Sigmoid colon (tissue), 4 donors: ENCODE measurements at regions not wholly inside any gene's neighbourhood (a gene's known extent, or its start where the extent isn't known, plus 50 kb on each side); places are given as distances from the start of the nearest gene placed in this dataset.

ENCODE experiments used
- EP300 ChIP-seq, 4 donors: sonication (generic); formaldehyde crosslinking; IDR thresholded peaks; one replicate each; pipeline ENCODE4 v1.6.1; 2017; ENCODE audit warnings: antibody characterized with exemption in 4 of 4
- TF ChIP-seq, protein P1 (sequence below), 4 experiments: fragments of 450-650 bp in 3 of 4; fragments of 200-600 bp in 1 of 4; IDR thresholded peaks; one replicate each; pipeline ENCODE4 v1.5.1; 2016 to 2019; ENCODE audit warnings: antibody characterized with exemption in 4 of 4, mild to moderate bottlenecking in 3 of 4, moderate library complexity in 2 of 4

DNA sequence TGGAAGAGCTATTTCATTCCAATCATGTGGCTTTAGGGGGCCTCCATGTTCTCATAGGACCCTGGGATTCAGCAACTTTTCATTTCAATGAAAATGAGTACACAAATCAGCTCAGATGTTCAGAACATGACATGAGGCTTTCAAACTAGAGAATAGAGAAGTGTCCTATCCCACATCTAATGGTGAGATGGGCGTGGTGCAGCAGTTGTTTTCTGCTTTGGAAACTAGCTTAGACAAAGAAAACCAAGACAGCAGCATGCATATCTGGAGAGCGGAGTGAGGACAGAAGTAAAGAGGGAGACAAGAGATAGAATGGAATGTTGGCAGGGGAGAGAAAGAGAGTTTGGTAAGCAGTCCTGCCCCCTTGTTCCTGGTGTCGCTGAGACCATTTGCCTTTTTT, 1009.1 kb upstream of the IGFBP7 start:
- TF ChIP-seq, protein P1, sequence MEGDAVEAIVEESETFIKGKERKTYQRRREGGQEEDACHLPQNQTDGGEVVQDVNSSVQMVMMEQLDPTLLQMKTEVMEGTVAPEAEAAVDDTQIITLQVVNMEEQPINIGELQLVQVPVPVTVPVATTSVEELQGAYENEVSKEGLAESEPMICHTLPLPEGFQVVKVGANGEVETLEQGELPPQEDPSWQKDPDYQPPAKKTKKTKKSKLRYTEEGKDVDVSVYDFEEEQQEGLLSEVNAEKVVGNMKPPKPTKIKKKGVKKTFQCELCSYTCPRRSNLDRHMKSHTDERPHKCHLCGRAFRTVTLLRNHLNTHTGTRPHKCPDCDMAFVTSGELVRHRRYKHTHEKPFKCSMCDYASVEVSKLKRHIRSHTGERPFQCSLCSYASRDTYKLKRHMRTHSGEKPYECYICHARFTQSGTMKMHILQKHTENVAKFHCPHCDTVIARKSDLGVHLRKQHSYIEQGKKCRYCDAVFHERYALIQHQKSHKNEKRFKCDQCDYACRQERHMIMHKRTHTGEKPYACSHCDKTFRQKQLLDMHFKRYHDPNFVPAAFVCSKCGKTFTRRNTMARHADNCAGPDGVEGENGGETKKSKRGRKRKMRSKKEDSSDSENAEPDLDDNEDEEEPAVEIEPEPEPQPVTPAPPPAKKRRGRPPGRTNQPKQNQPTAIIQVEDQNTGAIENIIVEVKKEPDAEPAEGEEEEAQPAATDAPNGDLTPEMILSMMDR (IDR thresholded peaks at IDR 0.05) = no peak
- no peak for TF ChIP-seq EP300 (IDR thresholded peaks at IDR 0.05)
